ENCODE measurements at regions not wholly inside any gene's neighbourhood (a gene's known extent, or its start where the extent isn't known, plus 50 kb on each side); places are given as distances from the start of the nearest gene placed in this dataset.

- no TSS peak for BruUV-seq (replicated peaks)
- no peak for TF ChIP-seq ZSCAN22 (CRISPR knock-in tag; IDR thresholded peaks at IDR 0.05)
- no peak for TF ChIP-seq RFX1 (IDR thresholded peaks at IDR 0.05)
- no peak for TF ChIP-seq PHF5A (CRISPR knock-in tag; IDR thresholded peaks at IDR 0.05; ENCODE audit: low read depth, unreplicated experiment)
- no peak for TF ChIP-seq SP140L (CRISPR knock-in tag; IDR thresholded peaks at IDR 0.05; ENCODE audit: borderline replicate concordance)
- no peak for TF ChIP-seq ARID2 (CRISPR knock-in tag; IDR thresholded peaks at IDR 0.05; ENCODE audit: borderline replicate concordance)
- no peak for TF ChIP-seq ZNF747 (CRISPR knock-in tag; IDR thresholded peaks at IDR 0.05; ENCODE audit: borderline replicate concordance)
- TF ChIP-seq ZNF704 (CRISPR knock-in tag; IDR thresholded peaks at IDR 0.05; ENCODE audit: borderline replicate concordance) = no peak
- no peak for TF ChIP-seq RNF219 (CRISPR knock-in tag; IDR thresholded peaks at IDR 0.05)
- no peak for TF ChIP-seq JUND (CRISPR knock-in tag; IDR thresholded peaks at IDR 0.05)
- no peak for TF ChIP-seq ZBTB40 (IDR thresholded peaks at IDR 0.05)
- no peak for TF ChIP-seq ZBTB40 (CRISPR knock-in tag; IDR thresholded peaks at IDR 0.05)
- no peak for TF ChIP-seq ZNF703 (CRISPR knock-in tag; IDR thresholded peaks at IDR 0.05; ENCODE audit: borderline replicate concordance)
- no peak for TF ChIP-seq AHR (CRISPR knock-in tag; IDR thresholded peaks at IDR 0.05)
- TF ChIP-seq ZNF878 (CRISPR knock-in tag; IDR thresholded peaks at IDR 0.05) = no peak
Observed at GRCh38 chr4:53895137-53895536, 169.3 kb downstream of the CHIC2 start.

More at GRCh38 chr4:53895137-53895536, 169.3 kb downstream of the CHIC2 start:
- no peak for DNase-seq (ENCODE audit: low spot score)
- Histone ChIP-seq H3K27me3 (ENCODE audit: control insufficient read depth in 1 of 2, insufficient read depth in 2 of 2, low read length in 2 of 2) (no peaks in the 10 kb centered on the region; a peak in 2 of 5 replicates), H3K9me3 (ENCODE audit: low read length) (no peaks in the 10 kb centered on the region), H3K27ac (ENCODE audit: extremely low read length, insufficient read depth, low read length) (no peak overlapping the region), H3K36me3 (replicated peaks in 1 of 2; ENCODE audit: control insufficient read depth in 1 of 2, insufficient read depth in 2 of 2, low read length in 2 of 2) (no peaks in the 10 kb centered on the region), H3K9ac (ENCODE audit: insufficient read depth, low read depth, low read length) (no peak overlapping the region), H3K4me3 (replicated peaks in 1 of 3; ENCODE audit: insufficient read depth in 1 of 3, low read depth in 2 of 3, low read length in 3 of 3) (no peak overlapping the region), H4K20me1 (ENCODE audit: insufficient read depth, low read length) (no peaks in the 10 kb centered on the region), H3K4me2 (ENCODE audit: low read depth, low read length) (no peak overlapping the region), H3K79me2 (ENCODE audit: insufficient read depth, low read length) (no peaks in the 10 kb centered on the region), H2AFZ (ENCODE audit: low read length) (no peak overlapping the region), H3K4me1 (ENCODE audit: insufficient read depth, low read length) (no peaks in the 10 kb centered on the region)
- no peak for ATAC-seq
- ChIA-PET POLR2A (no interaction called here), CTCF (ENCODE audit: low intra/inter-chr PET ratio, low total read pairs) (no interaction called here)
- in situ Hi-C loops (cut with HindIII; ENCODE audit: extremely low pct_ligation_motif_present, low pct_unique_long_range_greater_than_20kb) = no loop called here
- intact Hi-C loops (cut with micrococcal nuclease; ENCODE audit: unreplicated experiment) = no loop called here
- FAIRE-seq = no peak
- WGBS (ENCODE audit: low lambda C conversion rate) = 60% methylated on average over 3 of the region's 3 CpGs
